ENCODE measurements at regions not wholly inside any gene's neighbourhood (a gene's known extent, or its start where the extent isn't known, plus 50 kb on each side); places are given as distances from the start of the nearest gene placed in this dataset.

GRCh38 chr2:137813176-137813575, 151.1 kb upstream of the HNMT start:
- Histone ChIP-seq H4K20me1 (ENCODE audit: insufficient read depth) (no peaks in the 10 kb centered on the region), H3K4me3 (ENCODE audit: low read depth in 2 of 2, low read length in 1 of 2) (no peak overlapping the region), H3K9me3 (no peaks in the 10 kb centered on the region), H3F3A (replicated peaks; ENCODE audit: insufficient read depth) (no peaks in the 10 kb centered on the region), H3K36me3 (replicated peaks in 1 of 2; ENCODE audit: control insufficient read depth in 1 of 2, insufficient read depth in 2 of 2, low read length in 1 of 2) (no peaks in the 10 kb centered on the region), H3K27me3 (ENCODE audit: insufficient read depth) (no peaks in the 10 kb centered on the region), H3K9ac (no peak overlapping the region), H3K27ac (ENCODE audit: low read depth in 2 of 2, low read length in 1 of 2) (no peak overlapping the region), H3K4me2 (no peak overlapping the region), H2AFZ (ENCODE audit: low read depth) (no peak overlapping the region), H3K9me2 (no peaks in the 10 kb centered on the region), H3K79me2 (ENCODE audit: insufficient read depth) (no peaks in the 10 kb centered on the region), H3K4me1 (ENCODE audit: control insufficient read depth in 1 of 2, insufficient read depth in 2 of 2, low read depth in 1 of 2, low read length in 1 of 2) (no peaks in the 10 kb centered on the region)
- no peak for TF ChIP-seq RXRA (IDR thresholded peaks at IDR 0.05; ENCODE audit: borderline replicate concordance, low read depth)
- CTCF ChIA-PET: no interaction called here
- no peak for DNase-seq
- POLR2A ChIA-PET: no interaction called here
- 29% methylated on average over 3 of the region's 3 CpGs for WGBS (ENCODE audit: low lambda C conversion rate)

GRCh38 chr2:137817058-137817457, 147.2 kb upstream of the HNMT start:
- Histone ChIP-seq H3K9me3 (no peaks in the 10 kb centered on the region), H3K36me3 (replicated peaks in 1 of 2; ENCODE audit: control insufficient read depth in 1 of 2, insufficient read depth in 2 of 2, low read length in 1 of 2) (no peaks in the 10 kb centered on the region), H3K27ac (ENCODE audit: low read depth in 2 of 2, low read length in 1 of 2) (no peak overlapping the region), H4K20me1 (ENCODE audit: insufficient read depth) (no peaks in the 10 kb centered on the region), H3F3A (replicated peaks; ENCODE audit: insufficient read depth) (no peaks in the 10 kb centered on the region), H3K9ac (no peak overlapping the region), H3K4me1 (ENCODE audit: control insufficient read depth in 1 of 2, insufficient read depth in 2 of 2, low read depth in 1 of 2, low read length in 1 of 2) (no peaks in the 10 kb centered on the region), H3K4me2 (no peak overlapping the region), H3K9me2 (no peaks in the 10 kb centered on the region), H3K79me2 (ENCODE audit: insufficient read depth) (no peaks in the 10 kb centered on the region), H3K4me3 (ENCODE audit: low read depth in 2 of 2, low read length in 1 of 2) (no peak overlapping the region), H2AFZ (ENCODE audit: low read depth) (no peak overlapping the region), H3K27me3 (ENCODE audit: insufficient read depth) (no peaks in the 10 kb centered on the region)
- no peak for DNase-seq
- TF ChIP-seq USF1 (IDR thresholded peaks at IDR 0.05; ENCODE audit: borderline replicate concordance, low read depth) (no peak), YY1 (IDR thresholded peaks at IDR 0.05; ENCODE audit: low read depth) (no peak), RCOR1 (IDR thresholded peaks at IDR 0.05; ENCODE audit: low read length) (no peak), TAF1 (IDR thresholded peaks at IDR 0.05; ENCODE audit: borderline replicate concordance, low read depth, low read length) (no peak), POLR2AphosphoS5 (IDR thresholded peaks at IDR 0.05; ENCODE audit: low read depth, low read length) (no peak), RXRA (IDR thresholded peaks at IDR 0.05; ENCODE audit: borderline replicate concordance, low read depth) (no peak), ZBTB33 (IDR thresholded peaks at IDR 0.05; ENCODE audit: borderline replicate concordance, low read depth) (no peak), REST (IDR thresholded peaks at IDR 0.05; ENCODE audit: low read depth, low read length) (no peak), TEAD4 (IDR thresholded peaks at IDR 0.05; ENCODE audit: borderline replicate concordance, insufficient read depth) (no peak), USF2 (IDR thresholded peaks at IDR 0.05; ENCODE audit: borderline replicate concordance, low read depth, low read length) (no peak), SIN3A (IDR thresholded peaks at IDR 0.05; ENCODE audit: borderline replicate concordance, low read depth, low read length) (no peak)
- CTCF ChIA-PET: interaction anchor here (1.0 to 2.3 kb wide), 4 partner anchors 11 to 460 kb away, joined by 3 to 8 read pairs (median 4); no protein-coding TSS in a partner anchor
- POLR2A ChIA-PET: no interaction called here
- 6% methylated on average over 3 of the region's 3 CpGs for WGBS (ENCODE audit: low lambda C conversion rate)
